GM10248 (cell line): ENCODE measurements at regions not wholly inside any gene's neighbourhood (a gene's known extent, or its start where the extent isn't known, plus 50 kb on each side); places are given as distances from the start of the nearest gene placed in this dataset.

Experiments used
- CTCF ChIA-PET: fragments of 300-600 bp; sonication (Branson Sonifier 250); formaldehyde crosslinking; extraction: SDS; loops from one replicate; lab custom pipeline; 2021; ENCODE audit warnings: antibody characterized with exemption; lab: Yijun Ruan, JAX
- POLR2A ChIA-PET: fragments of 350-650 bp; sonication (Branson Sonifier 250); formaldehyde crosslinking; extraction: SDS; loops from one replicate; lab custom pipeline; 2020; ENCODE audit warnings: antibody characterized with exemption; lab: Yijun Ruan, JAX
- DNase-seq: peaks from one replicate; pipeline ENCODE4 v3.0.0; 2012; ENCODE audit errors: extremely low spot score
- TF ChIP-seq, protein P1 (sequence below): IDR thresholded peaks from 2 replicates; pipeline ENCODE4 v1.5.1; 2012; ENCODE audit warnings: mild to moderate bottlenecking, low read depth; ENCODE audit errors: extremely low read depth, missing control alignments, control extremely low read depth

GRCh38 chr4:181162266-181162665, 1080.9 kb upstream of the TENM3 start:
- no peak for DNase-seq
- CTCF ChIA-PET = interaction anchor here (1.1 to 1.3 kb wide), 3 partner anchors 19 to 49 kb away, joined by 3 read pairs; no protein-coding TSS in a partner anchor

DNA sequence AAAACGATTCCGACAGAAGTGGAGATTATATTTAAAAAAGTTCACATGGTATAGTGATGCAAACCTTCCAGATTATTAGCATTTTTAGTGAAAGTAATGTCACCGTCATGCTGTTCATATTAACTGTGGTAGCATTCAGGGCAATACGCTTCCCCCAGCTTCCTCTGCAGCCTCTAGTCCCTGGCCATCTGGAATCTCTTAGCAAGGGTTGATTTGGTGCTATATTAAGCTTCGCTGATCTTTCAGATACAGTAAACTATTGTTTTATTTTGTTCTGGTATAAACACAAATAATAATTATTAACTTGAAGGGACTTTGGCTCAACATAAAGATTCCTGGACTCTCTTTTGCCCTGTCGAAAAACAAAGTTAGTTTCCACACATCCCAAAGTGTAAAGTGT, 1080.5 kb upstream of the TENM3 start:
- CTCF ChIA-PET = interaction anchor here (1.1 to 1.3 kb wide), 2 partner anchors 24 to 49 kb away, joined by 3 read pairs; no protein-coding TSS in a partner anchor
- no peak for DNase-seq
- POLR2A ChIA-PET = no interaction called here
- TF ChIP-seq, protein P1, sequence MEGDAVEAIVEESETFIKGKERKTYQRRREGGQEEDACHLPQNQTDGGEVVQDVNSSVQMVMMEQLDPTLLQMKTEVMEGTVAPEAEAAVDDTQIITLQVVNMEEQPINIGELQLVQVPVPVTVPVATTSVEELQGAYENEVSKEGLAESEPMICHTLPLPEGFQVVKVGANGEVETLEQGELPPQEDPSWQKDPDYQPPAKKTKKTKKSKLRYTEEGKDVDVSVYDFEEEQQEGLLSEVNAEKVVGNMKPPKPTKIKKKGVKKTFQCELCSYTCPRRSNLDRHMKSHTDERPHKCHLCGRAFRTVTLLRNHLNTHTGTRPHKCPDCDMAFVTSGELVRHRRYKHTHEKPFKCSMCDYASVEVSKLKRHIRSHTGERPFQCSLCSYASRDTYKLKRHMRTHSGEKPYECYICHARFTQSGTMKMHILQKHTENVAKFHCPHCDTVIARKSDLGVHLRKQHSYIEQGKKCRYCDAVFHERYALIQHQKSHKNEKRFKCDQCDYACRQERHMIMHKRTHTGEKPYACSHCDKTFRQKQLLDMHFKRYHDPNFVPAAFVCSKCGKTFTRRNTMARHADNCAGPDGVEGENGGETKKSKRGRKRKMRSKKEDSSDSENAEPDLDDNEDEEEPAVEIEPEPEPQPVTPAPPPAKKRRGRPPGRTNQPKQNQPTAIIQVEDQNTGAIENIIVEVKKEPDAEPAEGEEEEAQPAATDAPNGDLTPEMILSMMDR = no peak

More at GRCh38 chr4:181162266-181162665, 1080.9 kb upstream of the TENM3 start:
- TF ChIP-seq, protein P1 = no peak
- POLR2A ChIA-PET = no interaction called here

- CTCF ChIA-PET = no interaction called here
- TF ChIP-seq, protein P1 = no peak
- no peak for DNase-seq
- POLR2A ChIA-PET = no interaction called here
Measured at GRCh38 chr4:181166742-181167399, 1076.3 kb upstream of the TENM3 start.

DNA sequence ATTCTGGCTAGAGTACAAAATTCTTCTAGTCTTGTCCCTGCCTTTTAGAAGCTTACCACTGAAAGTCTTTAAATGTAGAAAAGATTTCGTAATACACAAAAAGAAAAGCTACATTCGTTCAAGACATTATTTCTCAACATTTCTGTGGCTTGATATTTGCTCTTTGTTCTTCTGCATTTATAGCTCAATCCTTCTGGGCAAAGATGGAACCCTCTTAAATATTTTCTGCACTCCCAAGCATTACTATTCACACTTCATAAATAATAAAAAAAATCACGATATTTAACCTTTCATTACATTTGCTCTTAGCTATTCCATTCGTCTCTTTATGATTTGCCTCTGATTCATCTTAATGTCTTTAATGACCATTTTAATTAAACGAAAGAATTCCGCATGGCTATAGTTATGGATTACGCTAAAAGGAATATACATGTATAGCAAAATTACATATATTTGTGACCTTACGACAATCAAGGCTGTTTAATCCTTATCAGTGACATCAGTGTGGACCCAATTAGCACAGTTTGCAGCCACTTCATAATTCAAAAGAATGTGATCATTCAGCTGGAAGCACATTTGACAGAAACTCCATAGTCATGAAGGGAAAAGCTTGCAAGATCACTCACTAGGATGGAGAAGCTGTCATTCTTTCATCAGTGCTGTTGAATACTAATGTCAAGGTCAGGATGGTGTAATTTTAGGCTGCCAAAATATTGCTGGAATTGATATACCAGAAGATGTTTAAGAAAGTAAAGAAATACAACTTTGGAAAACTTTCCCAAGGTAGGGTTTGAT, 1075.0 kb upstream of the TENM3 start:
- no peak for DNase-seq
- CTCF ChIA-PET = interaction anchor here (1.4 to 2.0 kb wide), 2 partner anchors 22 kb away, joined by 3 to 4 read pairs; no protein-coding TSS in a partner anchor
- POLR2A ChIA-PET = no interaction called here
- TF ChIP-seq, protein P1 = no peak

DNA sequence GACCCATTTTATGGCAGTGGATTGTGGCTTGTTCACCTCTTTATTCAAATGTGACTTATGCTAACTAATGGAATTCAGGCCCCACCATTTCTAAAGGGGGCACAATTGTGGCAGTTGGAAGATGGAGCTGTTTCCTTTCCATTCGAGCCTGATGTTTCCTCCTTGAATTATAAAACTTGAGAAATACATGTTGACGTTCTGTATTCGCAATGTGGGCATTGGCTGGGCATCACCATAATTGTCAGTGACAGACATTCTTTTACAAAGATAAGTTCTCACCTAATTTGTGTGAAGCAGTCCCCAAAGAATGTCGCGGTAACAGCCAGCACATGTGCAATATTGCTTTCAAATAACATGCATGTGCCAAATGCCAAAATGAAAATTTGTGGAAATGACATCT, 1070.2 kb upstream of the TENM3 start:
- no peak for DNase-seq
- ChIA-PET POLR2A (no interaction called here), CTCF (interaction anchor here (1.6 kb wide), 1 partner anchor 28 kb away, joined by 3 read pairs; no protein-coding TSS in a partner anchor)
- TF ChIP-seq, protein P1 = no peak

DNA sequence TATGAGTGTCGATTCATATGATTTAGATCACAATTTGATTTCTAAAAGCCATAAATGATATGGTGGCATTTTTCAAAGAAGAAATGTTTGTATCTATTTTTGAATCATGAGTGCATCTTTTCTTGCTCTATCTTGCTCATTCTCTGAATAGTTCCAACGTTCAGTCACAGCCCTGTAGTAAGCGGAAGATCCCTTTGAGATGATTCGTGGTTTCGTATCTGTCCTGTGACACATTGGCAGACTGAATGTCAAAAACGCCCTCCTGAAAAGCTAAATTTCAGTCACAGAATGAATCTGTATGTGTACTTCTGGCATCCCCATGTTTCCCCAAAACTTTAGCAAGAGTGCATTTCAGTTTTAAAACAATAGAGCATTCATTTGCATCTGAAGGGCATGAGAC, 1066.9 kb upstream of the TENM3 start:
- CTCF ChIA-PET = no interaction called here

More for the DNA sequence above, 1066.9 kb upstream of the TENM3 start:
- POLR2A ChIA-PET = no interaction called here
- TF ChIP-seq, protein P1 = no peak
- DNase-seq = no peak
